Trophoblast cell (in vitro differentiated cells and primary cell): ENCODE measurements at regions not wholly inside any gene's neighbourhood (a gene's known extent, or its start where the extent isn't known, plus 50 kb on each side); places are given as distances from the start of the nearest gene placed in this dataset.

Source experiments
- DNase-seq, 2 donors: peaks; one replicate each; pipeline ENCODE4 v3.0.0-alpha.2; 2016
- H2AFZ ChIP-seq: 2 replicates; pipeline ENCODE4 v1.6.1; 2013; ENCODE audit warnings: low read length, moderate library complexity, mild to moderate bottlenecking; ENCODE audit not compliant: insufficient read depth, poor library complexity
- H2AK5ac ChIP-seq: 2 replicates; pipeline ENCODE4 v1.6.1; 2013; ENCODE audit warnings: mild to moderate bottlenecking, low read length
- H2BK120ac ChIP-seq: 2 replicates; pipeline ENCODE4 v1.6.1; 2013; ENCODE audit warnings: low read length, mild to moderate bottlenecking, moderate library complexity; ENCODE audit not compliant: insufficient read depth, poor library complexity
- H2BK12ac ChIP-seq: 2 replicates; pipeline ENCODE4 v1.6.1; 2013; ENCODE audit warnings: mild to moderate bottlenecking, low read length, moderate library complexity
- H2BK5ac ChIP-seq: 2 replicates; pipeline ENCODE4 v1.6.1; 2013; ENCODE audit warnings: low read length, low read depth, moderate library complexity, mild to moderate bottlenecking; ENCODE audit not compliant: poor library complexity
- H3K14ac ChIP-seq: 2 replicates; pipeline ENCODE4 v1.6.1; 2013; ENCODE audit warnings: mild to moderate bottlenecking, low read length
- H3K18ac ChIP-seq: 2 replicates; pipeline ENCODE4 v1.6.1; 2013; ENCODE audit warnings: mild to moderate bottlenecking, low read length
- H3K23ac ChIP-seq: 2 replicates; pipeline ENCODE4 v1.6.1; 2013; ENCODE audit warnings: low read length
- H3K27ac ChIP-seq: 2 replicates; pipeline ENCODE4 v1.5.1; 2013; ENCODE audit warnings: low read depth, mild to moderate bottlenecking, inconsistent platforms, low read length, moderate library complexity
- H3K27me3 ChIP-seq: 2 replicates; pipeline ENCODE4 v1.6.1; 2013; ENCODE audit warnings: inconsistent platforms, mild to moderate bottlenecking, low read length, moderate library complexity; ENCODE audit not compliant: insufficient read depth
- H3K36me3 ChIP-seq, 2 experiments: 1 replicate in 1 of 2; 2 replicates in 1 of 2; pipeline ENCODE4 v1.6.1; 2013; ENCODE audit warnings: low read length in 2 of 2, mild to moderate bottlenecking in 2 of 2, moderate library complexity in 1 of 2; ENCODE audit not compliant: insufficient read depth in 2 of 2, control insufficient read depth in 1 of 2
- H3K4ac ChIP-seq: 2 replicates; pipeline ENCODE4 v1.6.1; 2013; ENCODE audit warnings: low read depth, mild to moderate bottlenecking, low read length, moderate library complexity
- H3K4me1 ChIP-seq, 2 experiments: 1 replicate in 1 of 2; 2 replicates in 1 of 2; pipeline ENCODE4 v1.6.1; 2013; ENCODE audit warnings: low read length in 2 of 2, mild to moderate bottlenecking in 2 of 2, moderate library complexity in 1 of 2; ENCODE audit not compliant: insufficient read depth in 2 of 2, control insufficient read depth in 1 of 2
- H3K4me2 ChIP-seq: 2 replicates; pipeline ENCODE4 v1.6.1; 2013; ENCODE audit warnings: inconsistent platforms, mild to moderate bottlenecking, low read length, moderate library complexity
- H3K4me3 ChIP-seq: 2 replicates; pipeline ENCODE4 v1.5.1; 2013; ENCODE audit warnings: mild to moderate bottlenecking, low read depth, low read length, inconsistent platforms
- H3K79me1 ChIP-seq: one replicate; pipeline ENCODE4 v1.6.1; 2013; ENCODE audit warnings: low read length
- H3K79me2 ChIP-seq: 2 replicates; pipeline ENCODE4 v1.6.1; 2013; ENCODE audit warnings: low read length, mild to moderate bottlenecking; ENCODE audit not compliant: control insufficient read depth, insufficient read depth, poor library complexity
- H3K9ac ChIP-seq: 2 replicates; pipeline ENCODE4 v1.6.1; 2013; ENCODE audit warnings: mild to moderate bottlenecking, low read length
- H3K9me3 ChIP-seq: 2 replicates; pipeline ENCODE4 v1.6.1; 2013; ENCODE audit warnings: low read depth, mild to moderate bottlenecking, control low read depth, inconsistent platforms, low read length; ENCODE audit not compliant: insufficient read depth
- H4K12ac ChIP-seq: 2 replicates; pipeline ENCODE4 v1.6.1; 2013; ENCODE audit warnings: low read depth, mild to moderate bottlenecking, low read length, moderate library complexity
- H4K8ac ChIP-seq: 2 replicates; pipeline ENCODE4 v1.6.1; 2013; ENCODE audit warnings: low read depth, mild to moderate bottlenecking, low read length, moderate library complexity
- H4K91ac ChIP-seq: one replicate; pipeline ENCODE4 v1.6.1; 2013; ENCODE audit warnings: low read depth, mild to moderate bottlenecking, low read length, moderate library complexity
- WGBS: extraction: QIAGEN DNeasy Blood & Tissue Kit; methylation state at CpG from one replicate; pipeline ENCODE4 v1.1.7; 2013; ENCODE audit warnings: missing lambda C conversion rate; ENCODE audit not compliant: insufficient read length, insufficient coverage; ENCODE audit errors: extremely low coverage; 5-methylcytosine and 5-hydroxymethylcytosine counted together

DNA sequence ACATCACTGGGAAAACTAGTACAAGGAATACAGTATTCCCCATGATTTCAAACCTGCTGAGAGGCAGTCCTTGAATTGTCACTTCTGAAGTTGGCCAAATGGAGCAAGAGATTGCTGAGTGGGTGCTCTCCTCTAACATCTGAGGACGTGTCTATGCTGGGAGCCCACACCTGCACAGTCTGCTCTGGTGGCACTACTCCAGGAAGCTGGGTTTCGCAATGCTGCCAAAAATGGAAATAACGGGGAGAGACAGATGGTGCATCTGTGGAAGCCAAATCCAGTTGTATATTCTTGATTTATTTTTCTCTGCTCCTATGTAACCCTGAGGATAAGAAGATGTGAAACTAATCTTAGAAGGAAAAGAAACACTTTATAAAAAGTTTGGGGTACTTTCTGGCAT, 240.1 kb upstream of the CTSO start:
- no peak overlapping the region for H4K12ac ChIP-seq
- H3K4me1 ChIP-seq = no peaks in the 10 kb centered on the region
- H3K4me2 ChIP-seq = no peak overlapping the region
- no peak overlapping the region for H4K91ac ChIP-seq
- H3K14ac ChIP-seq = peak overlapping the region; percentile 44
- H3K9ac ChIP-seq = no peak overlapping the region
- no peaks in the 10 kb centered on the region for H3K9me3 ChIP-seq
- H2AK5ac ChIP-seq = no peak overlapping the region
- no peak overlapping the region for H2BK120ac ChIP-seq
- H3K4ac ChIP-seq = no peak overlapping the region
- H3K4me3 ChIP-seq = no peak overlapping the region
- WGBS = no CpG with 5 or more reads among the region's 3 CpGs
- no peaks in the 10 kb centered on the region for H3K36me3 ChIP-seq
- H3K79me1 ChIP-seq = no peaks in the 10 kb centered on the region
- H3K27ac ChIP-seq = no peak overlapping the region
- no peak overlapping the region for H3K18ac ChIP-seq
- no peak overlapping the region for H2BK5ac ChIP-seq
- H2BK12ac ChIP-seq = no peak overlapping the region
- H4K8ac ChIP-seq = no peak overlapping the region
- no peaks in the 10 kb centered on the region for H3K27me3 ChIP-seq
- no peak overlapping the region for H3K23ac ChIP-seq
- DNase-seq = peak in 1 of 2 donors; percentile 7
- H3K79me2 ChIP-seq = no peaks in the 10 kb centered on the region
- no peak overlapping the region for H2AFZ ChIP-seq

DNA sequence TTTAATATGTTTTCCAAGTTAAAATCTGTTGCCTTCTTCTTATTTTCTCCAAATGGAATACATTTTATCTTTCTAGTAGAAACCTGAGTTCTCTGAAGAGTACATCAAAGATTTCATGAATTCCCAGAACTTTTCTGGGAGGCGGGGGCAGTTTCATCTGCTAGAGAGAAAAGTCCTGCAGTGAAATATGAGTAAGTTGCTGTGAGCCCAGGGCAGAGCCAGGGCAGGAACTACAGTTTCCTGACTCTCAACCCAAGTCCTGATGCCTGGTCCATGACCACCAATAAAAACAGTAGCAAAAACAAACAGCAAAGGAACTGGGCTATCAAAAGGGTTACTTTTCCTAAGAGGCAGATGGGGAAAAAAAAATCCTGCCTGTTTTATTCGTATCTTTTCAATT, 239.4 kb upstream of the CTSO start:
- no peak overlapping the region for H3K14ac ChIP-seq
- H3K4me3 ChIP-seq = no peak overlapping the region
- H3K23ac ChIP-seq = no peak overlapping the region
- no peak overlapping the region for H2BK120ac ChIP-seq
- H4K12ac ChIP-seq = no peak overlapping the region
- H4K91ac ChIP-seq = no peak overlapping the region
- H3K4me1 ChIP-seq = no peaks in the 10 kb centered on the region
- H2BK5ac ChIP-seq = no peak overlapping the region
- H3K4me2 ChIP-seq = no peak overlapping the region
- H3K79me1 ChIP-seq = no peaks in the 10 kb centered on the region
- H3K79me2 ChIP-seq = no peaks in the 10 kb centered on the region
- H3K36me3 ChIP-seq = no peaks in the 10 kb centered on the region
- no peak overlapping the region for H3K18ac ChIP-seq
- no peak for DNase-seq
- H2BK12ac ChIP-seq = peak overlapping the region; percentile 71
- no peaks in the 10 kb centered on the region for H3K9me3 ChIP-seq
- H3K27ac ChIP-seq = no peak overlapping the region
- no peaks in the 10 kb centered on the region for H3K27me3 ChIP-seq
- WGBS = no CpG with 5 or more reads among the region's 2 CpGs
- no peak overlapping the region for H2AFZ ChIP-seq
- H3K9ac ChIP-seq = no peak overlapping the region
- no peak overlapping the region for H2AK5ac ChIP-seq
- H4K8ac ChIP-seq = no peak overlapping the region
- no peak overlapping the region for H3K4ac ChIP-seq

DNA sequence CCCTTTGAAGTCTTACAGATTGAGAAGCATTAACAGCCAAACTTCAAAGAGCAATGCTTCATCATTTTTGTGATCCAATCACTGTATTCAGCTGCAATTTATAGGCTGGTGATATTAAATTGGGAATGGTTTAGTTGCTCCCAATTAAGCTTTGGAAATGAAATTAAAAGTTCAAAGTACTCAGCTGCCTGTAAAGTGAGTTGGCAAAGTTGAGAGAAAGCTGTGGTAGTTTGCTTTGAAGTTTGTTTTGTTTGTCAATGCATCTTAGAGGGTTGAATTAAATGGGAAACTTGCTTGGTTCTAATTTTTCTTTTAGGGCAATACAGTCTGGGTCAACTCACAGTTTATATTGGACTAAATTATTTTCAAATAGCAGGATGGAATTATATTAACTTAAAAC, 238.4 kb upstream of the CTSO start:
- no peak for DNase-seq
- H4K91ac ChIP-seq = no peak overlapping the region
- no peak overlapping the region for H2AK5ac ChIP-seq
- no peak overlapping the region for H2AFZ ChIP-seq
- H3K4ac ChIP-seq = no peak overlapping the region
- no peak overlapping the region for H3K18ac ChIP-seq
- H3K14ac ChIP-seq = no peak overlapping the region
- no peaks in the 10 kb centered on the region for H3K9me3 ChIP-seq
- no peak overlapping the region for H4K8ac ChIP-seq
- H2BK5ac ChIP-seq = no peak overlapping the region
- no peaks in the 10 kb centered on the region for H3K27me3 ChIP-seq
- no peaks in the 10 kb centered on the region for H3K79me2 ChIP-seq
- no peak overlapping the region for H3K9ac ChIP-seq
- no peak overlapping the region for H4K12ac ChIP-seq
- H3K23ac ChIP-seq = no peak overlapping the region
- no peak overlapping the region for H3K27ac ChIP-seq
- H3K4me3 ChIP-seq = no peak overlapping the region
- no peaks in the 10 kb centered on the region for H3K4me1 ChIP-seq
- H2BK120ac ChIP-seq = no peak overlapping the region
- no peaks in the 10 kb centered on the region for H3K79me1 ChIP-seq
- H3K36me3 ChIP-seq = no peaks in the 10 kb centered on the region
- no peak overlapping the region for H3K4me2 ChIP-seq
- H2BK12ac ChIP-seq = no peak overlapping the region

DNA sequence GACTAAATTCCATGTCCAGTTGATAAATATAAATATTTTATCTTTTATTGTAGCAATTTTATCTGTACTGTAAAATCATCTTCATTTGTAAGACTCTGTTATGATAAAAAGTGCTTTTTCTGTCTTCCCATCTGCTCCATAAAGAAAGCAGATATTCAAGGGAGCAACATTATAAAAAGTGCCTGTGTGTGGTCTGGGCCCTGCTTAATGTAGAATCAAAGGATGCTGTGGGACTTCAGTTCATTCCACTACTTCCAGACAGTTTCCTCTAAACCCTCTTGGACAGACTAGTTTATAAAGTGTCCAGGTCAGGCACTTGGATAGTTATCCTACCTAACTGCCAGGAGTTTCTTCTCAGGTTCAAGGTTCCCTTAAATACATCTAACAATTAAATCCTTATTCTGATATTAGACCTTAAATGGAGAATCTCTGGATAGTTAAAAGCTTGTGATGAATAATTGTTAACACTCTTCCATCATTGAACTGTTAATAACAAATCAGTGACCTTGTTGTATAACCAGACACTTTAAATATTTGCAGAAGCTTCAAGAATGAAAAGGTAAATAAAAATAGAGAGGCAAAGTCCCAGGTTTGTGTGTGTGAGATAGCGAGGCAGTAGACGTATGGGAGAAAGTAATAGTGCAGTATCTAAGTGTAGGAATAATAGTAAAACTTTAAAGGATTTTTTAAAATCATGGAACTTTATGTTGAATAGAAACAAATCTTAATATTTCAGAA, 237.5 kb upstream of the CTSO start:
- Histone ChIP-seq H3K23ac (no peak overlapping the region), H3K9me3 (no peaks in the 10 kb centered on the region), H2BK12ac (no peak overlapping the region), H3K9ac (no peak overlapping the region), H3K4me2 (no peak overlapping the region), H3K4me1 (no peaks in the 10 kb centered on the region), H4K12ac (no peak overlapping the region), H2AFZ (no peak overlapping the region), H3K79me1 (no peaks in the 10 kb centered on the region), H3K27me3 (no peaks in the 10 kb centered on the region), H2AK5ac (no peak overlapping the region), H3K27ac (no peak overlapping the region), H2BK5ac (no peak overlapping the region), H3K36me3 (no peaks in the 10 kb centered on the region), H3K4me3 (no peak overlapping the region), H3K18ac (no peak overlapping the region), H3K4ac (no peak overlapping the region), H2BK120ac (no peak overlapping the region), H3K79me2 (no peaks in the 10 kb centered on the region), H3K14ac (no peak overlapping the region), H4K8ac (no peak overlapping the region), H4K91ac (no peak overlapping the region)
- DNase-seq = peak in 1 of 2 donors; percentile 7
- no CpG with 5 or more reads among the region's 2 CpGs for WGBS
